ENCODE measurements at regions not wholly inside any gene's neighbourhood (a gene's known extent, or its start where the extent isn't known, plus 50 kb on each side); places are given as distances from the start of the nearest gene placed in this dataset.

DNA sequence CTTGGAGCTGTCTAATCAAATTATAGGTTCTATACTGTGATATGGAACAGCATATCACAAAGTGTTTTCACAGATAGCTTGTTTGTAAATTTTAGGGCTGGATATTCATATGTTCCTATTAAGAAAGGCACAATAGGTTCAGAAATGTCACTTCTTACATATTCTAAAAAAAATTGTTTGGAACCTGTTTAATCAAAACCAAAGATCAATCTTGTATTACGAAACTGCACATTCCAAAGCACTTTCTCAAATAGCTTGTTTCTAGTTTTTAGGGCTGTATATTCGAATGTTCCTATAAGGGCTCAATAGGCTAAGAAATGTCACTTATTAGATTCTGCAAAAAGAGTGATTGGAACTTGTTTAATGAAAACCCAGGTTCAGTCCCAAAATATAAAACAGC is 67.4 kb upstream of the OSBPL11 start:
- Mint-ChIP-seq H3K27me3 (no peaks in the 10 kb centered on the region), H3K36me3 (ENCODE audit: low read depth) (no peaks in the 10 kb centered on the region), H3K27ac (no peak overlapping the region), H3K4me1 (ENCODE audit: low read depth) (no peaks in the 10 kb centered on the region), H3K4me3 (no peak overlapping the region), H3K9me3 (no peaks in the 10 kb centered on the region)
- POLR2A ChIA-PET: no interaction called here
- Histone ChIP-seq H3K9me3 (ENCODE audit: control insufficient read depth in 1 of 2, insufficient read depth in 1 of 2, low read length in 2 of 2) (no peaks in the 10 kb centered on the region), H3K36me3 (ENCODE audit: insufficient read depth, low read length) (no peaks in the 10 kb centered on the region), H3K27ac (ENCODE audit: low read depth in 1 of 2, low read length in 2 of 2) (no peak overlapping the region), H3K27me3 (ENCODE audit: control insufficient read depth in 1 of 2, insufficient read depth in 2 of 2, low read length in 2 of 2) (no peaks in the 10 kb centered on the region), H3K4me1 (ENCODE audit: insufficient read depth, low read length) (no peaks in the 10 kb centered on the region), H3K4me3 (ENCODE audit: low read length) (no peak overlapping the region)
- intact Hi-C loops (cut with DNase I, micrococcal nuclease): no loop called here
- TF ChIP-seq, protein P1, sequence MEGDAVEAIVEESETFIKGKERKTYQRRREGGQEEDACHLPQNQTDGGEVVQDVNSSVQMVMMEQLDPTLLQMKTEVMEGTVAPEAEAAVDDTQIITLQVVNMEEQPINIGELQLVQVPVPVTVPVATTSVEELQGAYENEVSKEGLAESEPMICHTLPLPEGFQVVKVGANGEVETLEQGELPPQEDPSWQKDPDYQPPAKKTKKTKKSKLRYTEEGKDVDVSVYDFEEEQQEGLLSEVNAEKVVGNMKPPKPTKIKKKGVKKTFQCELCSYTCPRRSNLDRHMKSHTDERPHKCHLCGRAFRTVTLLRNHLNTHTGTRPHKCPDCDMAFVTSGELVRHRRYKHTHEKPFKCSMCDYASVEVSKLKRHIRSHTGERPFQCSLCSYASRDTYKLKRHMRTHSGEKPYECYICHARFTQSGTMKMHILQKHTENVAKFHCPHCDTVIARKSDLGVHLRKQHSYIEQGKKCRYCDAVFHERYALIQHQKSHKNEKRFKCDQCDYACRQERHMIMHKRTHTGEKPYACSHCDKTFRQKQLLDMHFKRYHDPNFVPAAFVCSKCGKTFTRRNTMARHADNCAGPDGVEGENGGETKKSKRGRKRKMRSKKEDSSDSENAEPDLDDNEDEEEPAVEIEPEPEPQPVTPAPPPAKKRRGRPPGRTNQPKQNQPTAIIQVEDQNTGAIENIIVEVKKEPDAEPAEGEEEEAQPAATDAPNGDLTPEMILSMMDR (IDR thresholded peaks at IDR 0.05): no peak
- CTCF ChIA-PET: no interaction called here
- ATAC-seq (ENCODE audit: poor library complexity) (no peak), DNase-seq (no peak)

DNA sequence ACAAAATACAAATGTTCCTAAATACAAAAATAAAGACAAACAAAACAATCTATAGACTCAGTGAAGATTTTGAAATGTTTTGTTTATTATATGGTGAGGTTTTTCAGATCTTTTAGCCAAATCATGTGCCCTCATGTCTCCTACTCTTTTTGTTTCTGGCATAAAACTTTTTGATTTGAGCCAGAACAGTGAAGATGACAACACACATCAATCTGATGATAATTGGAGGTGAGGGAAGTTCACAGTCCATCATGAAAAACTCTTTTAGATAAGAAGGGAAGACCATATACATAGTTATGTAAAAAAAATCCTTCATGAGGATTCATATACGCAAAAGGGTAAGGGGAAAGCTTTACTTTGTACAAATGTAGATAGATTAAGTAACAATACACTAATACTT is 75.1 kb upstream of the OSBPL11 start:
- no peaks in the 10 kb centered on the region for H3K36me3 Mint-ChIP-seq (ENCODE audit: low read depth)
- no peak overlapping the region for H3K27ac Mint-ChIP-seq
- no peak overlapping the region for H3K4me3 Mint-ChIP-seq
- TF ChIP-seq, protein P1 (IDR thresholded peaks at IDR 0.05): no peak
- ATAC-seq (ENCODE audit: poor library complexity): no peak
- H3K27me3 ChIP-seq (ENCODE audit: control insufficient read depth in 1 of 2, insufficient read depth in 2 of 2, low read length in 2 of 2): no peaks in the 10 kb centered on the region
- H3K27ac ChIP-seq (ENCODE audit: low read depth in 1 of 2, low read length in 2 of 2): no peak overlapping the region
- H3K9me3 Mint-ChIP-seq: no peaks in the 10 kb centered on the region
- DNase-seq: no peak
- POLR2A ChIA-PET: no interaction called here
- H3K4me1 ChIP-seq (ENCODE audit: insufficient read depth, low read length): no peaks in the 10 kb centered on the region
- H3K4me1 Mint-ChIP-seq (ENCODE audit: low read depth): no peaks in the 10 kb centered on the region
- H3K27me3 Mint-ChIP-seq: no peaks in the 10 kb centered on the region
- no peak overlapping the region for H3K4me3 ChIP-seq (ENCODE audit: low read length)
- intact Hi-C loops (cut with DNase I, micrococcal nuclease): no loop called here
- no peaks in the 10 kb centered on the region for H3K36me3 ChIP-seq (ENCODE audit: insufficient read depth, low read length)
- H3K9me3 ChIP-seq (ENCODE audit: control insufficient read depth in 1 of 2, insufficient read depth in 1 of 2, low read length in 2 of 2): peaks cover 0 to 4% of the 10 kb centered on the region in 2 experiments
- CTCF ChIA-PET: no interaction called here

DNA sequence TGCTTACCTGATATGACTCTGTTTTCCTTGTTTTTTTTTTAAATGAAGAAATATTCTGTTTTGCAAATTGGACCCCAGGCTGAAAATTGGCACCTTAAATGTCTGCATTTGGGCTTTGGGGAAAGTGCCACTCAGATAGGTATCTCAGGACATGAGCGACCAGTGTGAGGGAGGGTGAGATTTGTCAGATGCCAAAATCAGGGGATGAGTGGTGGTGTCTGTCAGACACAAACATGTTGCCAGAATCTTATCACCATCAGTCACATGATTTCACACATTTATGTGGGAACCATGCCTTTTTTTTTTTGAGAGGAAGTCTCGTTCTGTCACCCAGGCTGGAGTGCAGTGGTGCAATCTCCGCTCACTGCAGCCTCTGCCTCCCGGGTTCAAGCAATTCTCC is 75.6 kb upstream of the OSBPL11 start:
- Mint-ChIP-seq H3K36me3 (ENCODE audit: low read depth) (no peaks in the 10 kb centered on the region), H3K4me1 (ENCODE audit: low read depth) (no peaks in the 10 kb centered on the region), H3K27me3 (no peaks in the 10 kb centered on the region), H3K9me3 (no peaks in the 10 kb centered on the region), H3K27ac (no peak overlapping the region), H3K4me3 (no peak overlapping the region)
- POLR2A ChIA-PET: no interaction called here
- no peak overlapping the region for H3K27ac ChIP-seq (ENCODE audit: low read depth in 1 of 2, low read length in 2 of 2)
- intact Hi-C loops (cut with DNase I, micrococcal nuclease): no loop called here
- CTCF ChIA-PET: no interaction called here
- DNase-seq (peak in 2 of 14 experiments; percentile 11 to 43), ATAC-seq (ENCODE audit: poor library complexity) (no peak)
- H3K36me3 ChIP-seq (ENCODE audit: insufficient read depth, low read length): no peaks in the 10 kb centered on the region
- peaks cover 0 to 4% of the 10 kb centered on the region in 2 experiments for H3K9me3 ChIP-seq (ENCODE audit: control insufficient read depth in 1 of 2, insufficient read depth in 1 of 2, low read length in 2 of 2)
- no peak overlapping the region for H3K4me3 ChIP-seq (ENCODE audit: low read length)
- no peaks in the 10 kb centered on the region for H3K27me3 ChIP-seq (ENCODE audit: control insufficient read depth in 1 of 2, insufficient read depth in 2 of 2, low read length in 2 of 2)
- H3K4me1 ChIP-seq (ENCODE audit: insufficient read depth, low read length): no peaks in the 10 kb centered on the region
- TF ChIP-seq, protein P1 (IDR thresholded peaks at IDR 0.05): no peak

Data from CD4-positive, alpha-beta T cell (primary cell).